ENCODE measurements at regions not wholly inside any gene's neighbourhood (a gene's known extent, or its start where the extent isn't known, plus 50 kb on each side); places are given as distances from the start of the nearest gene placed in this dataset.

DNA sequence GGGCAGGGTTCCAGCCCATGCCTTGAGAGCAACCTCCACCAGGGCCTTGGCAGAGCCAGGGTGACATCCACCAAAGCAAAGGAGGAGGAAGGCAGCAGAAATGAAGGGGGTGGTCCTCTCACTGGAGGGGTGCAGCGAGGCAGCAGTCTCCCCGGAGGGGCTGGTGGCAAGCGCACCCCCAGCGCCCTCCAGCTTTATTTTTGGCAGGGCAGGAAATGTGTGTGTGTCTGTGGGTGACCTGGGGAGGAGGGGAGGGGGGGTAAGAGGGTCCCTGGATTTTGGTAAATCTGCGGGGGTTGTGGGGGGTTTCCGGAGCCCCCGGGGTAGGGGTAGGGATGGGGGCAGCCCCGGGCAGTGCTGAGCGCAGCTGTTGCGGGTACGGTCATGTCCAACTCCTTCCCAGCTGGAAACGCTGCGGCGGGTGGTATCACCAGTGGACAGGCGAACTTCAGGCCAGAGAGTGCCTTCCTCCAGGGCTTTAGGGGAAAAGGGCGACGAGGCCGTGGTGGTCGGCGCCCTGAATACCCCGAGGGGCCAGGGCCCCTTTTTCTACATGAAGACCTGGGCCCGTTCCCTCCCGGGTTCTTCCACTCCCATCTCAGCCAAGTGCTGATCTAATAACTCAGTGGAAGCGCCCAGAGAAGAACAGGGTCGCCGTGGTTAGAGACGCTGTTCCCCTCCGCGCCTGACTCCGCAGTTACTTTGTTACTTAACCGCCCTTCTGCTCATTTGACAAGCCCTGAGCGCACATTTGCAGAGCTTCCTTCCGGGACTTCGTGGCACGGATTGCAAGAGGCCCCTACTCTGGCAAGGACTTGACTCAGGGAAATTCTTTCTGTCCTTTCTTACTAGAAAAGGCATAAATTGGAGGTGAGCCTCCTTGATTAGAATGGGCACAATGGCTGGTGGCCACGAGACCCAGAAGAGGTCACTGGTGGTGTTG lies 55.2 kb downstream of the FOS start:
- DNase-seq = peak; percentile 46 to 92

DNA sequence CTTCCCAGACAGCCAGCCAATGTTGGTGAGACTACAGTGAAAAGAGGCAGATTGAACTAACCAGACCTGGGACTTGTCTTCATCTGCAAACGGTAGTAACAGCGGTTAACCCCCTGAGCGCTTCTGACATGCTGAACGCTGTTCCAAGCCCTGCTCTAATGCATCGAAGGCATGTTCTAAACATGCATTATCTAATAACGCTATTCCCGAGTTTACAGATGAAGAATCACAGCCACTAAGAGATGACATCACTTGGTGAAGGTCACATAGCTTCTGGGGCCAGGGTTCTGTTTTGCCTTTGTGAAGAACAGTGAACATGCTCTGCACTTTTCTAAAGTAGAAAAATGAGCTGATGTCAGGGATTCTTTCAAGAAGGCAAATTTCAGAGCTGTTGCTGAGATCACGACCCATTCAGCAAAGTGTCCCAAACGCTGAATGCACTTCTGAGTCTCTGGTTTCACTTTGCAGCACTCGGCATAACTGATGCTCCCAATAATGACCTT lies 56.0 kb downstream of the FOS start:
- DNase-seq = no peak

DNA sequence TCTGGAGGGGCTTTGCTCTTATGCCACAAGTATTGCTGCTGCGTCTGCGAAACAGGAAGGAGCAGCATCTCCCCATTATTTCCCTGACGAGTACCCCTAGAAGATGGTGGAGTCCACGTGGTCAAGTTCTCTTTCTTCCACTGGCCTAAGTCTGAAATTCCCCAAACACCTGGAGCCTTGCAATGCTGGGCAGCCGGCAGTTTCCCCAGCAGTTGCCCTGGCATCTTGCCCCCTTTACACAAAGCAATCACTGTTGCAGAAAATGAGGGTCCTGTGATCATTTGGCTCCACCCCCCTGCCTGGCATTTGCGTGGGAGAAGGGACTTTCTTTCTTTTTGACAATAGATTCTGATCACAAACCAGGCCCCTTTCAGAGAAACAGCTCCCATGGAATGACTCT lies 56.9 kb downstream of the FOS start:
- no peak for DNase-seq

DNA sequence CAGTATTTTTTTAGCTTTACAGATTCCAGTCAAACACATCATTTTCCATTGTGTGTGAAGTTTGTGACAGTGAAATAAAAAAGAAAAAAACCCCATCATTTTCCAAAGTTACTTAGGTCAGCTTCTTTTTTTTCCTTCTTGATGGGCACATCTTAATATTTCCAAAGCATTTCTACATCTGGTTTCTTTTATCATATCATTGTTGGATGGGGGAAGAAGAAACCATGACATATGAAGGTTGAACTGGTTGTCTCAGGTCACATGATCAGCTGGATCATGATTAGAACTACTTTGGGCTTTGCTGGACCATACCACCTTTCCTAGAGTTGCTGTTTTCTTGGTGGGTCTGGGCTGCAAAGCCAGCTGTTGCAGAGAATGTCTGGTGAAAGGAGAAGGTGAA lies 59.8 kb downstream of the FOS start:
- DNase-seq = no peak

DNA sequence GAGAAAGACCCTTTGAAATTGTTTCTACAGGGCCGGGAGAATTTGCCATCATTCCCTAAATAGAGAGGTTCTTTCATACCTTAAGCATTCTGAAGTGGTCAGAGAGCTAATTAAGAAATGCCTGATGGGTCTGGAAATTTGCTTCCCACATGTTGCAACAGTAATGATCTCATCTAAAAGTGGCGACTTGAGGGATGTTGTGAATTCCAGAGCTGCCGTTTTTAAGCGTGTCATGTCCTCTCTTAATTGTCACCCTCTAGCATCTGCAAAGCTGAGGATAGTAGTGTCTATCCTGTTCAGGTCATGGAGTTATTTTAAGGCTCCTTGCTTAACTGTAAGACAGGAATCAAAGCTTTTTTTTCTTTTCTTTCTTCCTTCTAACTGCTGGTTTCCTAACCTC lies 60.4 kb downstream of the FOS start:
- no peak for DNase-seq

DNA sequence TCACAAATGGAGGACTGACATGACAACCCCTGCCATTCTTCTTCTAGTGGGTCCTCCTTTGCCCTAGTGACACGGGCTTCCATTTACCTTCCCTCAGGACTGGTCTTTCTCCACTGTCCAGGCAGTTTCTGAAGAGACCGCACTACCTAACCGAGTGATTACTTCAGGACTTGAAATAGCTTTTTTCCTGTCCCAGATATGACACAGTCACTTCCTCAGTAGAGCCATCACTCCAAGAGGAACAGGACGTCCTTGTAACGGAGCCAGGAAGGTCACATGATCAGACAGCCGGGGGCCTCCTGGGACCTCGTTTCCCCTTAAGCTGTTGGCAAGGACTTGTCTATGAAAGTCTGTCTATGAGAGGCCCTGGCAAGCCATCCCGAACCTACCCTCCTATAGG lies 62.3 kb downstream of the FOS start:
- DNase-seq = peak; percentile 27 to 73

DNA sequence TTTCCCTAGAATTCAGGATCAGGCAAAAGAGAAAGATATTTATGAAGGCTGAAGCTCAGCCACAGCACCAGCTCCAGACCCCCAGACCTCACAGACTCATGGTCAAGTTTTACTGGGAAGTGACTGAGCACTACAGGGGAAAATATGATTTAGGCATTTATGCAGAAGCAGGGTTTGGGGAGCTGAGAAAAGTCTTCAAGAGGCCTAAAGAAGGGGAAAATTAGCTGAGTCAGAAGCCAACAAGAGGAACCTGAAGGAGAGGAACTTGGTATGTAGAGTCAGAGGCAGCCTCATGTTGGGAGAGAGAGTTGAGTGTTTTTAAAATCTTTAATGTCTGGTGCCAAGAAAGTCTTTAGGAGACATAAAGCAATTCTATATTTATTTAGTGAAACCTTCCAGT lies 63.0 kb downstream of the FOS start:
- peak in 1 of 2 donors; percentile 87 for DNase-seq

DNA sequence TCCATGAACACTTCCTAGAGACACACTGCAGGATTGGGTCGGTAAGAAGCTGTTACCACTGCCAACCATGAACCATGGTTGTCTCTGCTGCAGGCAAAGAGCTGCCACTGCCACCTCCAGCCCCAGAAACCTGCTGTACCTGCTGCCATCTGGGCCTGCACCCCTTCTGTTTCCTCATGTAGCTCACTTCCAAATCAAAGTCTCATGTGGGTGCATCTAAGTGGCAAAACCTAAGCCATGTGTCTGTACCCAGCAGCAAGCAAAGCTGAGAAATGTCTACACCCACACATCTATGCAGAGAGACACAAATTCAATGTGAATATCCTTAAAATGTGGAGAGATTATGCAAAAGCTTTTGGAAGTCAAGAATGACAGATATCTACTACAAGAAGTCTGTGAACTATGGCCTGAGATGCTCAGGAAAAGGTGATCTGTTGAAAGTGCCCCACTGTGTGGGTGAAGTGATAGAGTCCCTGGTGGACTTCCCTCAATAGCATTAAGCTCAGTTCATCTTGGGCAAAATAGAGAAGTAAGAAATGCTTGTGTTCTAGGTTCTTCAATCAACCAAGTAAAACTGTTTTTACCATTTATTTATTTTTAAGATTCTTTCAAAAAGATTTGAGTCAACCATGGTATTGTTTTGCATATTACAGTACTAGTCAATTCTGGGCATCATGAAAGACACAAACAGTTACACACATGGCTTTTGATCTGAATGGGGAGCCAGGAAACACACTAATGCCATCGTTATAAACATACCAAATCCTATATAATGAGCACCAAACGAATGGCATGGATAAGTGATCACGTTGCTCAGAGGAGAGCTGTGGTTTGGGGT lies 64.4 kb downstream of the FOS start:
- peak in 1 of 2 donors; percentile 20 for DNase-seq

DNA sequence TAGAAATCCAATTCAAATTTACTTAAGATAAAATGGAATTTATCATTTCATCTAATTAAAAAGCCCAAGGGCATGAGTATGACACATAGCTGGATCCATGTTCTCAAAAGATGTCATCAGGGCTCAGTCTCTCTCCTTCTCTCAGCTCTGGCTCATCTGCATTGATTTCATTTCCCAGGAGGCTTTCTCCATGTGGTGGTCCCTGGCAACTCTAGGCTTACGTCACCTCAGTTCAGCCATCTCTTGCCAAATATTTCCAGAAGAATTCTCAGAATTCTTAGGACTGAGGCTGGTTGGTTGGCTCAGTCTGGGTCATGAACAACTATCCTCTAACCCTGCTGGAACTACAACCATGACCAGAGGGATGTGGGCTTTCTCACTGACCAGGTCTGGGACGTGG lies 65.3 kb downstream of the FOS start:
- DNase-seq = no peak

DNA sequence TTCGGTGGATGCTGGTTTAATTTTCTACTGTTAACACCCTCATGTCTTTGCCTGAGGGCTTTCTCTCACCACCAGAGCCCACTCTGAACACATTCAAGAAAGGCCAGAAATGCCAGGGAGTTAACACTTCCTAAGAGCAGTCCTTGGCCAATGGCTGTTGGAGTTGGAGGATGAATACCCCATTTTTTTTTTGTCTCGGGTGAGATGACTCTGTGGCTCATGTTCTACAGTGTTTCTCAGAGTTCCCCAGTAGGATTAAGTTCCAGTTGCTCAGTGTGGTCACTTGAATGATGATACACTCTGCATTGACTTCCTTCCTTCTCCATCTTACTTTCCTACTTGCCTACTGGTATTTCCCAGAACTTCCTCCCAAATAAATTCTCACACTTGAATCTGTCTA lies 65.8 kb downstream of the FOS start:
- no peak for DNase-seq

DNA sequence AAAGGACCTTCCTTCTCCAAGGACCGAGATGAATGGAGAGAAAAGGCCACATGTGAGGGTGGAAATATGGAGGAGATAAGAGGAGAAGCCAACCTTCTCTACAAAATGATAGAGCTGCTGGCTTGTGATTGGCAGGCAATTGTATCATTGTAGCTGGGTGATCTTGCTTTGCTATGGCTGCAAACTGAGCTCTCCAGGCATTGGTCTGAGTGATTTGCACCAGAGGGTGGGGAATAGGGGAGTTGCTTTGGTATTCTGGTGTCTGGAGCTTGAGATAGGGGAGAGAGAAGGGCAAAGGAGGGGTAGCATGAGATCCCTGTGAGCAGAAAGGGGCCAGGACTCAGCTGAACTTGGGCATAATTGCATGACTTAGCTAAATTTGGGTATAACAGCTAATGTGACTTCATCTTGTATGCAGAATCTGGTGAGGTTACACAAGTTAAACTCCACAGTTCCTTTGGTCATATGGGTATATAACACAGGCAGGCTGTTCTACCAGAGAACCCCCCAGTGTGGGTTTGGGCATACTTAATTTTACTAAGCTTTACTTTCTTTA lies 72.0 kb downstream of the FOS start:
- no peak for DNase-seq

DNA sequence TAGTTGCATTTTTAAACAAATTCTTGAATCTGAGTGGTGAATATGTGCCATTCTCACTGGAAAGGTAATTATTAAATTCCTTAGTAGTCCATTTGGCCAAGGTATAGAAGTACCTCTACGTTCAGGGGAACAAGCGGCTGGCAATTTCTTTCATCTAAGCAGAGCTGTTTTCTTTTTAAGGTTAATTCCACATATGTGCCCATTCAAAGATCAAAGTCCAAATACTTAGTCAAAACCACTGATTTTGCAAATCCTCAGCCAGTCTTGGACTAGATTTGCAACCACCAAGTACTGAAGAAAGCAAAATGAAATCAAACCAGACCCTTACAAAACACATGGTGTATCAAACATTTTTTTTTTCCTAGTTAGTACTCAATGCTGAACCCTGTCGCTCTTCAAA lies 68.7 kb upstream of the JDP2 start:
- no peak for DNase-seq

DNA sequence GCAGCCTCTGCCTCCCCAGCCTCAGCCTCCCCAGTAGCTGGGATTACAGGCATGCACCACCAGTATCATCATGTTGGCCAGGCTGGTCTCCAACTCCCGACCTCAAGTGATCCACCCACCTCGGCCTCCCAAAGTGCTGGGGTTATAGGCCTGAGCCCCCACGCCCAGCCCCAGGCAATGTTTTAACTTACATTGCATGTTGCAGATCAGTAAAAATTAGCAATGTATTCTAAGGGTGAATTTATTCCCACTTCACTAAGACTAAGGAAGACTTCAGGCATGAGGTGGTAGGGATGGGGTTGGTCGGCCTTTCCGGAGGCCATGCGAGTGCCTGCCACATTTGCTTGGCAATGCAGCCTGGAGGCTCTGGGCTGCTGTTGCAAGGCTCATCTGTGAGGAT lies 66.8 kb upstream of the JDP2 start:
- DNase-seq = no peak

DNA sequence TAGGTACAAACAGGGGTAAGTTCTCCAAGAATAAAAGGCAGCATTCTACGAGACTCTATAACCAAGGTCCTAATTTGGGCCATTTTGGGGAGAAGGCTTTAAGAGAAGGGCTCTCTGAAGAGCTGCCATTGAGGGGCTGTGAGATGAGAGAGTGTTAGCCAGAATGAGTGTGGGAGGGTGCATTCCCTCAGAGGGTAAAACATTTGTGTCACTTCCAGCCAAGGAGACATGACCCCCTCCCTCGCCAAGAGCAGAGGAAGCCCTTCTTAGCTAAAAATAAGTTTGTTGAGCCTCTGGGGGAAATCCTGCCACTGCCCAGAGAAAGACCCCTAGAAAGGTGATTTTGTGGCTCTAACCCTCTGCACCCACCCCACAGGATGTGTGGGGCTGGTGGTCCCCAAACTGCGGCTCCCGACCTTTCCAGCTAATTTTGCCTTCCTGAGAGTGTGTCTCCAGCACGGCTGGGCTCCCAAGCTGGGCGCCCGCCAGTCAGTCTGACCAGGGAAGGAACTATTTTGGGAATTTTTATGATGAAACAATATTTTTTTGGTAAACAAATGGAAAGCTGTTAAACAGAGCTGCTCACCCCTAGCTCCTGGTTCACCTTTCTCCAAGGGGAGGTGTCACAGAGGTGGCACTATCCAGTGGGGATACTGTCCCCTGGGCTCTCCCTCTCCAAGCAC lies 65.9 kb upstream of the JDP2 start:
- DNase-seq = no peak

DNA sequence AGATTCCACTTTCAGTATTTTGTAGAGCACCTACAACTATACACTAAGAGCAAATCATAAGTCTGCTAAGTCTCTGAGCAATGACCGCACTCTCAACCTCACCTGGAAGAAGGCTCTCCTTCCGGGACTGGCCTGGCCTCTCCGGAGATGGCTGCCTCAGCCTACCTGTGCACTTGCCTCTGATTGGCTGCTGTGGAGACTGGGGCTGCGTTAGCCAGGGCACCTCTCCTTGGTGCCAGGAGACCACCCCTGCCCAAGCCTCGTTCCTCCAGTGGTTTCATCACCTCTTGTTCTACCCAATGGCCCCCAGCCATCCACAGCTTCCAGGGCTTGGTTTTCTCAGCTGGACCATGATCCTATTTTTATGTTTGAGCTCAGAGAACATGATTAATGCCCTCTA lies 64.7 kb upstream of the JDP2 start:
- no peak for DNase-seq

DNA sequence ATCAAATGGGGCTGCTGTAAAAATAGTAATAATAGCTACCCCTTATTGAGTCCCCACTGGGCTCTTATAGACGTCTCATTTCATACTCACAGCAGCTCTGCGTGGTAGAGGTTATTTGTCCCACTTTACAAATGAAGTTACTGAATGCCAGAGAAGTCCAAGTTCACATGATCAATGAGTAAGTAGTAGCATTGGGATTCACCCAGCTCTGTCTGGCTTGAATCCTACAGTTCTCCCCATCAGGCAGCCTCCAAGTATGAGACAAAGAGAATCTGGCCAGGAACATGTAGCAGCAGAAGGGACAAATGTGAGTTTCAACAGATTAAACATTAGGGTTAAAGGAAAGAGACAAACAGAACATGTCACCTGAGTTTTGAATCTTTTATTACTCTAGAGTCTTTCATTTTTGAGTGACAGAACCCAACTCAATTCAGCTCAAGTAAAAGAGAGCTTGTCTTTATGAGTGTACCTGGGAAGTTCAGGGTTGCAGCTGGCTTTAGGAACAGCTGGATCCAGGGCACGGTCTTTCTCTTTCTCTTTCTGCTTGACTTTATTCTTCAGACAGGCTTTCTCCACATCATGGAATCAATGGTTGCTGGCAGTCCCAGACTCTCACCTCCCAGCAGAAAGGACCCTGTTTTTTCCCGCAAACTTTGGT lies 64.1 kb upstream of the JDP2 start:
- DNase-seq = peak in 1 of 2 donors; percentile 18

DNA sequence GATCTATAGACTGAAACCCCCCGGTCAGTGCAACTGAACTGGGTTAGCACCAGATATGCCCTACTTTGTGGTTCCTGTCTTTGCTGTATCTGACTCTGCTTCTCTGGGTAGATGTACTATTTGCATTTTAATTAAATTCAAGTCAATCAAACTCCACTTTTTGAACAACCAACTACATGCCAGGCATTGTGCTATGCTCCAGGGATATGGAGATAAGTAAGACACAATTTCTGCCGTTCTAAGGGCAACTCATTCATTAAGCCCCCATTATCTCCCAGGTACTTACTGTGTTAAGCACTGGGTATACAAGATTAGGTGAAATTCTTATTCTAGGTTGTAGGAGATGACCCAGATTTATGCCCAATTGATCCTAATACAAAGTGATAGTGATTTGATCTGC lies 62.7 kb upstream of the JDP2 start:
- no peak for DNase-seq

DNA sequence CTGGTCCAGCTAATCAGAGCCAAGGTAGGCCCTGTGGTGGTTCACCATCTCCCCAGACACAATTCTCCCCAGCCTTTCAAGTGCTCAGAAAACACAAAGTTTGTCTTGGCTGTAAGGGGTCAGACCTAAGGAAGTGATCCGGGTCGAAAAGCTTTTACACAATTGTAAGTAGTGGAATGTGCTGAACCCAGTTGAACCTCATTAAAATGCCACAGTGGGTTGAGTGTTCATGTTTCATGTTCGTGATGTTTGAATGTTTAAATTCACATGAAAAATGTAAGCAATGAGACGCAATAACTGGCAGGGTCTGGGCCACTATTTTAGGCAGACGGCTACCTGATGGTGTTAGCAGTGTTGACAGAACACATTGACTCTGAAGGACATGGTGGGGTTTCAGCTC lies 60.9 kb upstream of the JDP2 start:
- no peak for DNase-seq

DNA sequence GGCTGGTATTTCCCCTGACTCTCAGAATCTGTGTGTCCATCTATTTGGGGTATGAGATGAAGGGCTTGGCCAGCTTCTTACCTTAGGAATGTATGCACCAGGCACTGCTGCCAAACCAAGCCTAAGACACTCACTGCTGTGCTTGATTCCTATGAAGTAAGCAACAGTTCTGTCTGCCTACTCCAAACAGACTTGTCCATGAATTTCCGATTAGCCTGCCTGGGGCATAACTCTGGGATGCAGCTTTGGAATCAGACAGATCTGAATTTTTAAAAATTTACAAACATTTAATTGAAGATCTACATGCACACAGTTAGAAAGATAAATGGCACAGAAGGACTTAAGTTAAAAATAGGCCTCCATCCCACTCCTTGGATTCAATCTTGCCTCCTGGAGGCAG lies 59.5 kb upstream of the JDP2 start:
- DNase-seq = no peak

DNA sequence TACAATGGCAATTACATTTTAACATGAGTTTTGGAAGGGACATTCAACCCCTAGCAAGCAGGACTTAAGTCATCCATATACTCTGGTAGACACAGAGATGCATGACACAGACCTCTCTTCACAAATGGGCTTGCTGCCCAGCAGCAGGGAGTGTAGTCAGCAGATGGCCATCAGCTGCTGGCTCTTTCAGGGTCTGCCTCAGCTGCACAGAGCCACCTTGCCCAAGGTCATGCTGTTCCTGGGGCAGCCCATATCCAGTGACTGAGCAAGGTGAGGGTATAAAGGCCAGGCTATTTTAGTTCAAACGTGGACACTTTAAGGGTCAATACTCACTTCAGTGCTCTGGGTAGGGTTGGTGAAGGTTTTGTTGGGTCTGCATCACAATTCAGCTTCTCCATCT lies 58.3 kb upstream of the JDP2 start:
- DNase-seq = no peak

DNA sequence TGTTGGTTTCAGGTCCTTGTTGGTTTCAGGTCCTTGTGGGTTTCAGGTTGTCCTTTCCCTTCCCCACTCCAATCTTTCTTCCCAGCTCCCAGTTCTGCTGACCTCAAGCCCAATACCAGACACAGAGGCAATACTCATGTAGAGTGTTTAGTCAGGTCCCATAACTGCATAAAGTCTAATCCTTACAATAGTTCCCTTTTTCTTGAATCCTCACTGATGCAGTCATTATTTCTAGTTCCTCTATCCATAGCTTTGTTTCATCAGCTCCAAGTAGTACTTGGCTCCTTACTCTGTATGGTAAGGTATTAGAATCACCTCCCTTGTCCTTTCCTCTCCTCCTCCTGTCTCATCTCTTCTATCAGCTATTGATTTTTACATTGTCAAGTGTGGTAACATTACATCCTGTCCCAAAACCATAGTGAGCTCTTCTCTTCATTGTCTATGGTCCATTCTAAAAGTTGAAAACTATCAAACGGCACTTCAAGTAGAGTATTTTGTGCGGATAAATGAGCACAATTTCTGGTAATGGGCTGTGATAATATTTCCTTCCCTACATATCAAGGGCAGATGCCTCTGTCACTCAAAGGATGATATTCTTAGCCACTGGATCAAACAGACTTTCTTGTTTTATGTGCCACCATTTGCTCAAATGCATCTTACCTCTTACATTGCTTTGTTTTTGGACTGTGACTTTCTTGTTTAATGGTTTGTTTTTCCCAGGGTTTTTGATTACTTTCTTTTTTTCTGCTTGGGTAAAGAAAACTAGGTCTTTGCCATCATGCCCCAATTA lies 57.2 kb upstream of the JDP2 start:
- DNase-seq = peak in 1 of 2 donors; percentile 56

DNA sequence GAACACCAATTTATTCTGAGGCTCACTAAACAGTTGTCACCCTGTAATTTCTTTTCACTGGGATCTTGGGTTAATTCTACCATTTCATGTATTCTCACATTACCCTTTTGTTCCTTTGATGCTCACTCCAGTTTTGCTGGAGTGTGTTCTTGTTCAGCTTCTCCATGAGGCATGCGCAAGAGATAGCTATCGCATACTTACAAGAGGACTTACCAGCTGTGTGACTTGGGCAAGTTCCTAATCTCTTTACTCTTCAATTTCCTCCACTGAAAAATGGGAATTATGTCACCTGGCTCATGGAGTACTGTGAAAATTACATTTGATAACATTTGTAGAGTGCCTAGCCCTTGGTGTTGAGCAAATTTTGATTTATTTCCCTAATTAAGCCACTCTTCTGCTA lies 56.5 kb upstream of the JDP2 start:
- no peak for DNase-seq
